LNCaP clone FGC (cell line): ENCODE measurements at regions not wholly inside any gene's neighbourhood (a gene's known extent, or its start where the extent isn't known, plus 50 kb on each side); places are given as distances from the start of the nearest gene placed in this dataset.

ENCODE experiments used
- DNase-seq: peaks from one replicate; pipeline ENCODE4 v3.0.0-alpha.2; 2011; ENCODE audit warnings: low read depth
- H3K4me3 ChIP-seq: 2 replicates; pipeline ENCODE4 v1.5.1; 2011; ENCODE audit warnings: mild to moderate bottlenecking, low read depth, low read length, control low read depth
- TF ChIP-seq, protein P1 (sequence below): IDR thresholded peaks from 2 replicates; pipeline ENCODE4 v1.5.1; 2012; ENCODE audit warnings: mild to moderate bottlenecking; ENCODE audit not compliant: control insufficient read depth, insufficient read depth; ENCODE audit errors: extremely low read depth

DNA sequence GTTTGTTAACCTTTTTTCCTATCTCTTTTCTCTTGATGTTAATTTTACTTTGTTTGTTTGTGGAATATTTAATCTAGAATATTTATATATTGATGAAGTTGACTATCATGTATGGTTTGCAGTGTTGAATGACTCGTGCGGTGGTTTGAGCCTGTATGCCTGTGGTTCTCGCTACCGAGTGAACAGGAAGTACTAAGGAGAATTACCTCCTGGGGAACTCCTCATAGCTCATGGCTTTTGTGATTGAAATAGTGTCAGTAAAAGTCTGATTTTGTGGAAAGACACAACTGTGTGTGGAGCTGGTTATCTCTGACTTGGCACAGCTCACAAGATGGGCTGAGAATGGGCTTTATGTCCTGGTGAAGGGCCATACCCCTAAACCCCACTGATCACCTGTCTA lies 498.6 kb downstream of the GLRX3 start:
- TF ChIP-seq, protein P1, sequence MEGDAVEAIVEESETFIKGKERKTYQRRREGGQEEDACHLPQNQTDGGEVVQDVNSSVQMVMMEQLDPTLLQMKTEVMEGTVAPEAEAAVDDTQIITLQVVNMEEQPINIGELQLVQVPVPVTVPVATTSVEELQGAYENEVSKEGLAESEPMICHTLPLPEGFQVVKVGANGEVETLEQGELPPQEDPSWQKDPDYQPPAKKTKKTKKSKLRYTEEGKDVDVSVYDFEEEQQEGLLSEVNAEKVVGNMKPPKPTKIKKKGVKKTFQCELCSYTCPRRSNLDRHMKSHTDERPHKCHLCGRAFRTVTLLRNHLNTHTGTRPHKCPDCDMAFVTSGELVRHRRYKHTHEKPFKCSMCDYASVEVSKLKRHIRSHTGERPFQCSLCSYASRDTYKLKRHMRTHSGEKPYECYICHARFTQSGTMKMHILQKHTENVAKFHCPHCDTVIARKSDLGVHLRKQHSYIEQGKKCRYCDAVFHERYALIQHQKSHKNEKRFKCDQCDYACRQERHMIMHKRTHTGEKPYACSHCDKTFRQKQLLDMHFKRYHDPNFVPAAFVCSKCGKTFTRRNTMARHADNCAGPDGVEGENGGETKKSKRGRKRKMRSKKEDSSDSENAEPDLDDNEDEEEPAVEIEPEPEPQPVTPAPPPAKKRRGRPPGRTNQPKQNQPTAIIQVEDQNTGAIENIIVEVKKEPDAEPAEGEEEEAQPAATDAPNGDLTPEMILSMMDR, result no peak
- H3K4me3 ChIP-seq, result no peak overlapping the region

DNA sequence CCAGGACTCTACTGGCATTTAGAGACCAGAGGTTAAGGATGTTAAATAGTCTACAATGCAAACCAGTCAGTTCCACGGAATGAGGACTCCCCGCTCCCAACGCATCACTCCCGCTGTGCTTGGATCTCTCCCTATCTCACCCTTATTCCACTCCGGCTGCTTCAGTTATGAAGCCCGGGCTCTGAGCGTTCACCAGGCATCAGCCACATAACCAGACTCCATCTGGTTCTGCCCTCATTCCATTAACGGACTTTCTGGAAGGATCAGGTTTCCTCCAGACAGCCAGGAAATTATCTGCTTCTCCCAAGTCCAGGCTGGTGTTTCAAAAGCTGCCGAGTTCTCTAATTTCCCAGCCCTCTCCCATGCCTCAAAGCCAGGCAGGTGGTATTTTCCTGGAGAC lies 499.3 kb downstream of the GLRX3 start:
- DNase-seq, result no peak
- no peak overlapping the region for H3K4me3 ChIP-seq
- TF ChIP-seq, protein P1, result no peak

More for the DNA sequence above, 498.6 kb downstream of the GLRX3 start:
- DNase-seq, result no peak

DNA sequence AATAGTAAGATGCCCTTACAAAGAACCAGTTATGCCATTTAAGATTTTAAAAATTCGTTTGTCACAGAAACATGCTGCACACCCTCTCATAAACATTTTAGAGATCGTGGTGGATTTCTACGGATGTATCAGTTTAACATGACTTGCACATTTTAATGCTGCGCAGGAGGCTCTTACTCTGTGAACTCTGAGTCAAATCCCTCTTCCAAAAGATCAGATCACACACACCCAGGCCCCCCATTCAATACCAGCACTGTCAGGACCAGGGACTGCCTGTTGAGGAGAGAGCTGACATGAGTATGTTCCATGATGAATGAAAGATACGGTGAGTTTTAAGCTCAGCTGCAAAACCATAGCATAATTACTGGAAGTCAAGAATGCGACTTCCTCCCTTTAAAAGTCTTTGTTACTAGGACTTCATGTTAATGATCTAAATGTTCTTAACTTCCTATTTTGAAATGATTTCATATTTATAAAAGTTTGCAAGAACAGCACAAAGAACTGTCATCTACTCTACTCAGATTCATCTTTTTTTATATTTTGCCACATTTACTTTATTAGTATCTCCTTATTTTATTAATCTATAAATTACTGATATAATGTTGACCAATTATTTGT lies 500.2 kb downstream of the GLRX3 start:
- H3K4me3 ChIP-seq, result no peak overlapping the region
- TF ChIP-seq, protein P1, result no peak
- no peak for DNase-seq

DNA sequence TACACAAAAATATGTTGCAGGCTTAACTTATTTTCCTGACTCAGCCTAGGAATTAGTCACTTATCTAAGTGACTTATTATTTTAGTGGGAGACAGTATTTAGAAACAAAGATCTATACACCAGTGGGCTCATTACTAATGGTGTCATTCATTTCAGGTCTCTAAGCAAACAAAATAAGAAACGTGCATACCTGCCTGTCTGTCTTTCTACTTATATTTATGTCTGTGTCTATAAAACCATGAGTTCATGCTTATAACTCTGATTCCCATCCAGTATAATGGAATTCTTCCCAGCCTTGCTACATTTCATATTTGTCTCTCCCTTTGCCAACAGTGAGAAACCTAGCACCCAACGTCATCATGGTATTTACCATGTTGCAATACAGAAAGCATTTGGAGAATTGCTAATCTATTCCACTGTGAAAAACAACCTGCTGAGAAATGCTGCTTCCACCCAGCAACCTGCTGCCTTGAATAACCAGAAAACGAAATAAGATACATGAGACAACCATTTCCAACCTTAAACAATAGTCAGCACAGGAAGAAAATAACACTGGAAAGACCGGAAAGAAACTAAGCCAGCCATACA lies 501.0 kb downstream of the GLRX3 start:
- DNase-seq, result no peak
- H3K4me3 ChIP-seq, result no peak overlapping the region
- TF ChIP-seq, protein P1, result no peak

DNA sequence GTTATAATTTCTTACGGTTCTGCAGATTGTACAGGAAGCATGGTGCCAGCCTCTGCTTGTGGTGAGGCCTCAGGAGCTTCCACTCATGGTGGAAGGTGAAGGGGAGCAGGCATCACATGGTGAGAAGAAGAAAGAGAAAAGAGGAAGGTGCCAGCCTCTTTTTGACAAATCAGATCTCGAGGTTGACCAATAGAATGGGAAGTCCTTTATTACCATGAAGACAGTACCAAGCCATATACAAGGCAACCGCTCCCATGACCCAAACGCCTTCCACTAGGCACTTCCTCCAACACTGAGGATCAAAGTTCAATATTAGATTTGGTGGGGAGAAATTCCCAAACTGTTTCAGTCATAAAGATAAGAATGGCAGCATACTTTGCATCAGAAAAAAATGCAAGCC lies 502.8 kb downstream of the GLRX3 start:
- no peak for DNase-seq
- TF ChIP-seq, protein P1, result no peak
- no peak overlapping the region for H3K4me3 ChIP-seq

DNA sequence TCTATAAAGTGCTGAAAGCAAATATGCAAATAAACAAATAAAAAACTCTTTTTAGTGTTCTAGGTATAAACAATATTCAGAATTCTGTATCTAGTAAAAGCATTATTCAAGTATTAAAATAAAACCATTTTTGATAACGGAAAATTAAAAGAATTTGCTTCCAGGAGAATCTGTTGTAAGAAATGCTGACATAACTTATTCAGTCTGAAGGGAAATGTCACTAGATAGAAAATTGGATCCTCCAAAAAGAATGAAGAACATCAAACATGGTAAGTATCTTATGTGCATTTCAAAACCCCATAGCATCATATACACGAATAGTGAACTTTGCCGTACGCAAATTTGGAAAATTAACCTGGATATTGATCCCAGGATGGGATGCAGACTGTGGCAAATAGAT lies 506.7 kb downstream of the GLRX3 start:
- H3K4me3 ChIP-seq, result no peak overlapping the region
- TF ChIP-seq, protein P1, result no peak
- DNase-seq, result no peak

DNA sequence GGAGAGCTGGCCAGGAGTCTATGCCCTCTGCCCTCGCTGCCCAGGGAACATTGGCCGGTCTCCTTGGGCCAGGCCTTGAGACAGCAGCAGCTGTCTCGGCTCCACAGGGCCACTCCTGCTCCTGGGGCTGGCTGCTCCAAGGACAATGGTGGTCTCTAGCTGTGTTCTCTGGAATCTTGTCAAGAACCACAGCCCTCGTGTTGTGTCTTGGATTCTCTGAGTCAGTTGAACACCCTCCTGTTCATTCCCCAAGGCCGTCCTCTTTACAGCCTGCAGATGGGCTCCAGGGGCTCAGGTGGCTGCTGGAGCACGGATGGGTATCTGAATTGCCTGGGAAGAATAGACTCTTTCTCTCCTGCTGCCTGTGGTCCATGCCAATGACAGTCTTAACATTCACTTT lies 511.1 kb downstream of the GLRX3 start:
- no peak overlapping the region for H3K4me3 ChIP-seq
- DNase-seq, result no peak
- TF ChIP-seq, protein P1, result no peak
